Prostate gland (tissue), 2 donors: ENCODE measurements at regions not wholly inside any gene's neighbourhood (a gene's known extent, or its start where the extent isn't known, plus 50 kb on each side); places are given as distances from the start of the nearest gene placed in this dataset.

ENCODE experiments used
- POLR2A ChIP-seq: fragments of 450-650 bp; IDR thresholded peaks from one replicate; pipeline ENCODE4 v1.6.1; 2016; ENCODE audit warnings: antibody characterized with exemption, mild to moderate bottlenecking
- POLR2AphosphoS5 ChIP-seq: sonication (generic); formaldehyde crosslinking; IDR thresholded peaks from one replicate; pipeline ENCODE4 v1.6.1; 2017; ENCODE audit warnings: antibody characterized with exemption
- TF ChIP-seq, protein P1 (sequence below), 4 experiments: fragments of 200-600 bp in 2 of 4; fragments of 450-650 bp in 2 of 4; sonication (generic) in 2 of 4; IDR thresholded peaks; 1 replicate in 3 of 4; 2 replicates in 1 of 4; pipeline ENCODE4 v1.5.1; 2016 to 2019; ENCODE audit warnings: antibody characterized with exemption in 4 of 4, mild to moderate bottlenecking in 2 of 4, moderate library complexity in 2 of 4

GRCh38 chr18:78422336-78422735 lies 557.3 kb upstream of the SALL3 start:
- TF ChIP-seq, protein P1, sequence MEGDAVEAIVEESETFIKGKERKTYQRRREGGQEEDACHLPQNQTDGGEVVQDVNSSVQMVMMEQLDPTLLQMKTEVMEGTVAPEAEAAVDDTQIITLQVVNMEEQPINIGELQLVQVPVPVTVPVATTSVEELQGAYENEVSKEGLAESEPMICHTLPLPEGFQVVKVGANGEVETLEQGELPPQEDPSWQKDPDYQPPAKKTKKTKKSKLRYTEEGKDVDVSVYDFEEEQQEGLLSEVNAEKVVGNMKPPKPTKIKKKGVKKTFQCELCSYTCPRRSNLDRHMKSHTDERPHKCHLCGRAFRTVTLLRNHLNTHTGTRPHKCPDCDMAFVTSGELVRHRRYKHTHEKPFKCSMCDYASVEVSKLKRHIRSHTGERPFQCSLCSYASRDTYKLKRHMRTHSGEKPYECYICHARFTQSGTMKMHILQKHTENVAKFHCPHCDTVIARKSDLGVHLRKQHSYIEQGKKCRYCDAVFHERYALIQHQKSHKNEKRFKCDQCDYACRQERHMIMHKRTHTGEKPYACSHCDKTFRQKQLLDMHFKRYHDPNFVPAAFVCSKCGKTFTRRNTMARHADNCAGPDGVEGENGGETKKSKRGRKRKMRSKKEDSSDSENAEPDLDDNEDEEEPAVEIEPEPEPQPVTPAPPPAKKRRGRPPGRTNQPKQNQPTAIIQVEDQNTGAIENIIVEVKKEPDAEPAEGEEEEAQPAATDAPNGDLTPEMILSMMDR (IDR thresholded peaks at IDR 0.05), result no peak
- TF ChIP-seq POLR2A (no peak), POLR2AphosphoS5 (no peak)
